GM12878 (cell line): ENCODE measurements at regions not wholly inside any gene's neighbourhood (a gene's known extent, or its start where the extent isn't known, plus 50 kb on each side); places are given as distances from the start of the nearest gene placed in this dataset.

Experiments
- ATAC-seq: fragments of 200-7000 bp; cut with Tn5 transposase; 3 replicates; pipeline ENCODE4 v1.9.1; 2020; ENCODE audit warnings: mild to moderate bottlenecking, moderate library complexity
- BruUV-seq: library from RNA; stranded (reverse); fragments of 400-500 nt; replicated peaks from 2 replicates; lab custom pipeline; 2021; lab: Mats Ljungman, UMichigan
- CTCF ChIA-PET: fragments of 300-600 bp; sonication (Branson Sonifier 250); formaldehyde crosslinking; extraction: SDS; loops from one replicate; lab custom pipeline; 2021; ENCODE audit warnings: inconsistent platforms; lab: Yijun Ruan, JAX
- POLR2A ChIA-PET: fragments of 350-600 bp; formaldehyde crosslinking; extraction: SDS; loops from one replicate; lab custom pipeline; 2021; ENCODE audit warnings: inconsistent platforms; lab: Charles Lee
- RAD21 ChIA-PET: fragments of 300-600 bp; sonication (Branson Sonifier 250); formaldehyde crosslinking; loops from one replicate; lab custom pipeline; 2023; ENCODE audit warnings: antibody characterized with exemption; ENCODE audit not compliant: unreplicated experiment; lab: Charles Lee
- SMC1A ChIA-PET: fragments of 300-600 bp; sonication (Branson Sonifier 250); formaldehyde crosslinking; loops from one replicate; lab custom pipeline; 2023; ENCODE audit not compliant: unreplicated experiment, uncharacterized antibody; lab: Charles Lee
- DNase-seq: peaks from one replicate; pipeline ENCODE4 v3.0.0-alpha.2; 2011; ENCODE audit warnings: low read depth, low spot score
- FAIRE-seq: peaks from 3 replicates; lab custom pipeline; 2011; peaks lifted over from hg19 to GRCh38; lab: Jason Lieb, UNC
- H2AFZ ChIP-seq: 2 replicates; pipeline ENCODE4 v1.6.0; 2011; ENCODE audit warnings: low read depth, low read length, control low read depth; ENCODE audit not compliant: control insufficient read depth
- H3K27ac ChIP-seq: 2 replicates; pipeline ENCODE4 v1.5.1; 2011; ENCODE audit warnings: control low read depth; ENCODE audit not compliant: control insufficient read depth, insufficient read depth
- H3K27me3 ChIP-seq, 2 experiments: replicated peaks in 1 of 2; 2 replicates each; pipeline versions ENCODE4 v1.6.0 to v1.6.1; 2011; ENCODE audit warnings: low read length in 1 of 2; ENCODE audit not compliant: control insufficient read depth in 2 of 2, insufficient read depth in 2 of 2
- H3K36me3 ChIP-seq, 2 experiments: 2 replicates each; pipeline ENCODE4 v1.5.1; 2011; ENCODE audit warnings: low read length in 1 of 2; ENCODE audit not compliant: control insufficient read depth in 2 of 2, insufficient read depth in 2 of 2
- H3K4me1 ChIP-seq: 2 replicates; pipeline ENCODE4 v1.6.1; 2011; ENCODE audit warnings: mild to moderate bottlenecking, low read length, moderate library complexity, mixed read lengths; ENCODE audit not compliant: control insufficient read depth, insufficient read depth
- H3K4me2 ChIP-seq: 2 replicates; pipeline ENCODE4 v1.6.0; 2011; ENCODE audit warnings: control low read depth; ENCODE audit not compliant: control insufficient read depth, insufficient read depth
- H3K4me3 ChIP-seq: fragments of 200-600 bp; sonication (generic); 2 replicates; pipeline ENCODE4 v1.5.1; 2016
- H3K79me2 ChIP-seq: 2 replicates; pipeline ENCODE4 v1.6.0; 2011; ENCODE audit warnings: low read length; ENCODE audit not compliant: control insufficient read depth, insufficient read depth
- H3K9ac ChIP-seq: 2 replicates; pipeline ENCODE4 v1.8.0; 2011; ENCODE audit warnings: low read length, control low read depth, mixed read lengths; ENCODE audit not compliant: control insufficient read depth, insufficient read depth
- H3K9me3 ChIP-seq: replicated peaks from 3 replicates; pipeline ENCODE4 v1.5.1; 2011; ENCODE audit warnings: mild to moderate bottlenecking, low read length; ENCODE audit not compliant: control insufficient read depth, insufficient read depth
- H4K20me1 ChIP-seq: 2 replicates; pipeline ENCODE4 v1.6.0; 2011; ENCODE audit not compliant: control insufficient read depth, insufficient read depth
- FOS ChIP-seq: IDR thresholded peaks from 3 replicates; pipeline ENCODE4 v1.6.1; 2011; ENCODE audit warnings: borderline replicate concordance; ENCODE audit not compliant: insufficient read length; ENCODE audit errors: extremely low read depth
- HCFC1 ChIP-seq: fragments of 150-350 bp; IDR thresholded peaks from 2 replicates; pipeline ENCODE4 v1.6.1; 2014; ENCODE audit warnings: low read length
- HDAC6 ChIP-seq: fragments of 200-600 bp; sonication (generic); IDR thresholded peaks from one replicate; pipeline ENCODE4 v1.8.0; 2017; ENCODE audit warnings: antibody characterized with exemption; ENCODE audit not compliant: unreplicated experiment
- HDGF ChIP-seq: fragments of 450-650 bp; IDR thresholded peaks from 2 replicates; pipeline ENCODE4 v1.6.1; 2016; ENCODE audit warnings: antibody characterized with exemption
- POLR2AphosphoS5 ChIP-seq: IDR thresholded peaks from 2 replicates; pipeline ENCODE4 v1.6.1; 2011; ENCODE audit warnings: mild to moderate bottlenecking, low read length, inconsistent platforms
- RB1 ChIP-seq: fragments of 450-650 bp; formaldehyde crosslinking; IDR thresholded peaks from 2 replicates; pipeline ENCODE4 v1.6.1; 2017; ENCODE audit warnings: mild to moderate bottlenecking, borderline replicate concordance
- SIX5 ChIP-seq: IDR thresholded peaks from 2 replicates; pipeline ENCODE4 v1.6.1; 2011; ENCODE audit warnings: mild to moderate bottlenecking, low read depth, low read length, moderate library complexity; ENCODE audit not compliant: severe bottlenecking
- SMAD1 ChIP-seq: fragments of 450-650 bp; IDR thresholded peaks from 2 replicates; pipeline ENCODE4 v1.6.1; 2018; ENCODE audit warnings: mild to moderate bottlenecking, low read depth; ENCODE audit not compliant: partially characterized antibody
- SUPT20H ChIP-seq: IDR thresholded peaks from 2 replicates; pipeline ENCODE4 v1.6.1; 2011; ENCODE audit warnings: low read depth, mild to moderate bottlenecking, low read length, moderate library complexity, borderline replicate concordance; ENCODE audit not compliant: control insufficient read depth
- TAF1 ChIP-seq: IDR thresholded peaks from 2 replicates; pipeline ENCODE4 v1.6.1; 2011; ENCODE audit warnings: mild to moderate bottlenecking, low read depth, low read length, borderline replicate concordance
- TBL1XR1 ChIP-seq: IDR thresholded peaks from 2 replicates; pipeline ENCODE4 v1.6.1; 2012; ENCODE audit warnings: low read depth, low read length, improper control_type of control experiment
- TCF3 ChIP-seq: IDR thresholded peaks from 2 replicates; pipeline ENCODE4 v1.6.1; 2012; ENCODE audit warnings: low read depth, mild to moderate bottlenecking, low read length, borderline replicate concordance; ENCODE audit not compliant: insufficient read depth
- TCF7 ChIP-seq: IDR thresholded peaks from 2 replicates; pipeline ENCODE4 v1.6.1; 2014; ENCODE audit warnings: antibody characterized with exemption, borderline replicate concordance
- ZBED1 ChIP-seq: IDR thresholded peaks from 2 replicates; pipeline ENCODE4 v1.6.1; 2016; ENCODE audit warnings: borderline replicate concordance
- ZZZ3 ChIP-seq: IDR thresholded peaks from 2 replicates; pipeline ENCODE4 v1.6.1; 2011; ENCODE audit warnings: low read depth; ENCODE audit not compliant: control insufficient read depth, insufficient read length
- WGBS: methylation state at CpG from one replicate; pipeline ENCODE4 v1.1.6; 2016; ENCODE audit warnings: low lambda C conversion rate; ENCODE audit not compliant: insufficient replicate concordance, insufficient coverage; ENCODE audit errors: missing lambda C conversion rate; 5-methylcytosine and 5-hydroxymethylcytosine counted together
- in situ Hi-C: fragments of 300-500 bp; cut with MboI; formaldehyde crosslinking; loops from 9 replicates; pipeline ENCODE4 v1.14.3; 2018; ENCODE audit warnings: mixed read lengths
- intact Hi-C: fragments of 100-400 bp; cut with micrococcal nuclease; formaldehyde crosslinking; loops from one replicate; pipeline ENCODE4 v1.14.2; 2022; ENCODE audit not compliant: unreplicated experiment
- TF ChIP-seq, protein P1 (sequence below): IDR thresholded peaks from 2 replicates; pipeline ENCODE4 v1.6.1; 2012; ENCODE audit warnings: low read depth, low read length, improper control_type of control experiment
- TF ChIP-seq, protein P2 (sequence below): fragments of 150-350 bp; IDR thresholded peaks from 2 replicates; pipeline ENCODE4 v1.6.1; 2014; ENCODE audit warnings: mild to moderate bottlenecking, low read depth, low read length
- TF ChIP-seq, protein P3 (sequence below): fragments of 450-650 bp; IDR thresholded peaks from 2 replicates; pipeline ENCODE4 v1.6.1; 2016; ENCODE audit warnings: mild to moderate bottlenecking

DNA sequence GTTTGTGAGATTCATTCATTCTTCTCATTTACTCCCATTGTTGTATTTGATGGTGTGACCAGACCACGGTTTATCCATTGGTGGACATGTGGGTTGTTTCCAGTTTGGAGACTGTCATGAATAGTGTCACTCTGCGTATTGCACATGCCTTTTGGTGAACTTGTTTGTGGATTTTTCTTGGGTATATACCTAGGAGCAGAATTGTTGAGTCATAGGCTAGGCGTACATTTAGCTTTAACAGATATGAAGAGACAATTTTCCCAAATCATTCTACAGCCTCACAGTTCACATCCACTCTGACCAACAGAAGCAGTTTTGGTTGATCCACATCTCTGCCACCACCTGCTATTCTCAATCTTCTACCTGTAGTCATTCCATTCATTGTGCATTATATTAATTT, 66.0 kb upstream of the FAM20C start:
- WGBS: 54% methylated on average over 3 of the region's 3 CpGs
- H3K4me3 ChIP-seq: no peak overlapping the region
- H3K36me3 ChIP-seq: no peaks in the 10 kb centered on the region
- ATAC-seq (no peak), DNase-seq (no peak), FAIRE-seq (no peak)
- H3K9me3 ChIP-seq: no peaks in the 10 kb centered on the region
- H3K4me2 ChIP-seq: no peak overlapping the region
- CTCF ChIA-PET: no interaction called here
- RAD21 ChIA-PET: no interaction called here
- H3K9ac ChIP-seq: no peak overlapping the region
- TF ChIP-seq ZBED1 (no peak), FOS (no peak), POLR2AphosphoS5 (no peak), SUPT20H (no peak), HDGF (no peak), HCFC1 (no peak), SMAD1 (no peak), TCF3 (no peak), RB1 (no peak), TAF1 (no peak), HDAC6 (no peak), ZZZ3 (no peak), SIX5 (no peak), TCF7 (no peak), TBL1XR1 (no peak)
- TF ChIP-seq, protein P1, sequence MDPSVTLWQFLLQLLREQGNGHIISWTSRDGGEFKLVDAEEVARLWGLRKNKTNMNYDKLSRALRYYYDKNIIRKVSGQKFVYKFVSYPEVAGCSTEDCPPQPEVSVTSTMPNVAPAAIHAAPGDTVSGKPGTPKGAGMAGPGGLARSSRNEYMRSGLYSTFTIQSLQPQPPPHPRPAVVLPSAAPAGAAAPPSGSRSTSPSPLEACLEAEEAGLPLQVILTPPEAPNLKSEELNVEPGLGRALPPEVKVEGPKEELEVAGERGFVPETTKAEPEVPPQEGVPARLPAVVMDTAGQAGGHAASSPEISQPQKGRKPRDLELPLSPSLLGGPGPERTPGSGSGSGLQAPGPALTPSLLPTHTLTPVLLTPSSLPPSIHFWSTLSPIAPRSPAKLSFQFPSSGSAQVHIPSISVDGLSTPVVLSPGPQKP: no peak
- TF ChIP-seq, protein P2, sequence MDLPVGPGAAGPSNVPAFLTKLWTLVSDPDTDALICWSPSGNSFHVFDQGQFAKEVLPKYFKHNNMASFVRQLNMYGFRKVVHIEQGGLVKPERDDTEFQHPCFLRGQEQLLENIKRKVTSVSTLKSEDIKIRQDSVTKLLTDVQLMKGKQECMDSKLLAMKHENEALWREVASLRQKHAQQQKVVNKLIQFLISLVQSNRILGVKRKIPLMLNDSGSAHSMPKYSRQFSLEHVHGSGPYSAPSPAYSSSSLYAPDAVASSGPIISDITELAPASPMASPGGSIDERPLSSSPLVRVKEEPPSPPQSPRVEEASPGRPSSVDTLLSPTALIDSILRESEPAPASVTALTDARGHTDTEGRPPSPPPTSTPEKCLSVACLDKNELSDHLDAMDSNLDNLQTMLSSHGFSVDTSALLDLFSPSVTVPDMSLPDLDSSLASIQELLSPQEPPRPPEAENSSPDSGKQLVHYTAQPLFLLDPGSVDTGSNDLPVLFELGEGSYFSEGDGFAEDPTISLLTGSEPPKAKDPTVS: no peak
- TF ChIP-seq, protein P3, sequence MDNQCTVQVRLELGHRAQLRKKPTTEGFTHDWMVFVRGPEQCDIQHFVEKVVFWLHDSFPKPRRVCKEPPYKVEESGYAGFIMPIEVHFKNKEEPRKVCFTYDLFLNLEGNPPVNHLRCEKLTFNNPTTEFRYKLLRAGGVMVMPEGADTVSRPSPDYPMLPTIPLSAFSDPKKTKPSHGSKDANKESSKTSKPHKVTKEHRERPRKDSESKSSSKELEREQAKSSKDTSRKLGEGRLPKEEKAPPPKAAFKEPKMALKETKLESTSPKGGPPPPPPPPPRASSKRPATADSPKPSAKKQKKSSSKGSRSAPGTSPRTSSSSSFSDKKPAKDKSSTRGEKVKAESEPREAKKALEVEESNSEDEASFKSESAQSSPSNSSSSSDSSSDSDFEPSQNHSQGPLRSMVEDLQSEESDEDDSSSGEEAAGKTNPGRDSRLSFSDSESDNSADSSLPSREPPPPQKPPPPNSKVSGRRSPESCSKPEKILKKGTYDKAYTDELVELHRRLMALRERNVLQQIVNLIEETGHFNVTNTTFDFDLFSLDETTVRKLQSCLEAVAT: no peak
- no peak overlapping the region for H3K27ac ChIP-seq
- SMC1A ChIA-PET: no interaction called here
- intact Hi-C loops (no loop called here), in situ Hi-C loops (no loop called here)
- no peak overlapping the region for H2AFZ ChIP-seq
- BruUV-seq: no TSS peak
- POLR2A ChIA-PET: no interaction called here
- H3K4me1 ChIP-seq: no peaks in the 10 kb centered on the region
- no peaks in the 10 kb centered on the region for H3K27me3 ChIP-seq
- no peaks in the 10 kb centered on the region for H3K79me2 ChIP-seq
- no peaks in the 10 kb centered on the region for H4K20me1 ChIP-seq
